ENCODE measurements at regions not wholly inside any gene's neighbourhood (a gene's known extent, or its start where the extent isn't known, plus 50 kb on each side); places are given as distances from the start of the nearest gene placed in this dataset.
"Not testable (repeated sequence)": the region's sequence is repeated elsewhere in the genome, so short reads cannot be mapped to it uniquely, and the experiment has no call there.

- no peak for DNase-seq
Measured at GRCh38 chr1:96522927-96523326, 198.7 kb upstream of the PTBP2 start.

- no peak for DNase-seq
Measured at GRCh38 chr1:96524100-96524499, 197.5 kb upstream of the PTBP2 start.

GRCh38 chr1:96525657-96526557 lies 195.7 kb upstream of the PTBP2 start:
- DNase-seq: no peak

GRCh38 chr1:96528672-96529071 lies 192.9 kb upstream of the PTBP2 start:
- DNase-seq: not testable (repeated sequence)

- no peak for DNase-seq
Measured at GRCh38 chr1:96533820-96534219, 187.8 kb upstream of the PTBP2 start.

- DNase-seq: no peak
Measured at GRCh38 chr1:96536581-96536980, 185.0 kb upstream of the PTBP2 start.

GRCh38 chr1:96538111-96538641 lies 183.4 kb upstream of the PTBP2 start:
- no peak for DNase-seq

GRCh38 chr1:96538883-96539282 lies 182.7 kb upstream of the PTBP2 start:
- peak; percentile 92 for DNase-seq

GRCh38 chr1:96541491-96541890 lies 180.1 kb upstream of the PTBP2 start:
- DNase-seq: no peak

GRCh38 chr1:96544051-96544830 lies 177.3 kb upstream of the PTBP2 start:
- DNase-seq: no peak

- no peak for DNase-seq
Measured at GRCh38 chr1:96544831-96545221, 176.8 kb upstream of the PTBP2 start.

GRCh38 chr1:96545935-96546656 lies 175.5 kb upstream of the PTBP2 start:
- no peak for DNase-seq

- no peak for DNase-seq
Measured at GRCh38 chr1:96550061-96550460, 171.5 kb upstream of the PTBP2 start.

GRCh38 chr1:96552451-96552850 lies 169.1 kb upstream of the PTBP2 start:
- no peak for DNase-seq

- DNase-seq: no peak
Measured at GRCh38 chr1:96553811-96554210, 167.8 kb upstream of the PTBP2 start.

- DNase-seq: peak; percentile 25
Measured at GRCh38 chr1:96554364-96554763, 167.2 kb upstream of the PTBP2 start.

GRCh38 chr1:96557336-96557735 lies 164.2 kb upstream of the PTBP2 start:
- no peak for DNase-seq

GRCh38 chr1:96558635-96559034 lies 162.9 kb upstream of the PTBP2 start:
- DNase-seq: no peak

GRCh38 chr1:96559181-96559580 lies 162.4 kb upstream of the PTBP2 start:
- no peak for DNase-seq

GRCh38 chr1:96559707-96560596 lies 161.6 kb upstream of the PTBP2 start:
- DNase-seq: no peak

- no peak for DNase-seq
Measured at GRCh38 chr1:96562094-96562493, 159.5 kb upstream of the PTBP2 start.

- DNase-seq: not testable (repeated sequence)
Measured at GRCh38 chr1:96564401-96564800, 157.2 kb upstream of the PTBP2 start.
